NCI-H146 treated with DMSO at 0.1 percent for 48 hours (cell line): ENCODE measurements at regions not wholly inside any gene's neighbourhood (a gene's known extent, or its start where the extent isn't known, plus 50 kb on each side); places are given as distances from the start of the nearest gene placed in this dataset.
"Not testable (repeated sequence)": the region's sequence is repeated elsewhere in the genome, so short reads cannot be mapped to it uniquely, and the experiment has no call there.

Experiments
- DNase-seq: peaks from one replicate; lab custom pipeline; 2025; ENCODE audit not compliant: unreplicated experiment; lab: John Stamatoyannopoulos, UW

GRCh38 chr1:229121845-229122436 lies 149.0 kb upstream of the RAB4A start:
- no peak for DNase-seq

- no peak for DNase-seq
Measured at GRCh38 chr1:229122606-229123005, 148.3 kb upstream of the RAB4A start.

GRCh38 chr1:229124116-229124515 lies 146.8 kb upstream of the RAB4A start:
- DNase-seq: no peak

GRCh38 chr1:229124520-229125124 lies 146.3 kb upstream of the RAB4A start:
- DNase-seq: no peak

- DNase-seq: no peak
Measured at GRCh38 chr1:229127301-229127700, 143.6 kb upstream of the RAB4A start.

- no peak for DNase-seq
Measured at GRCh38 chr1:229128066-229128608, 142.8 kb upstream of the RAB4A start.

- DNase-seq: no peak
Measured at GRCh38 chr1:229129301-229130027, 141.4 kb upstream of the RAB4A start.

- no peak for DNase-seq
Measured at GRCh38 chr1:229130028-229130668, 140.8 kb upstream of the RAB4A start.

GRCh38 chr1:229131243-229132105 lies 139.4 kb upstream of the RAB4A start:
- no peak for DNase-seq

- DNase-seq: no peak
Measured at GRCh38 chr1:229132106-229132443, 138.8 kb upstream of the RAB4A start.

GRCh38 chr1:229132706-229133105 lies 138.2 kb upstream of the RAB4A start:
- DNase-seq: no peak

- DNase-seq: no peak
Measured at GRCh38 chr1:229133151-229133550, 137.8 kb upstream of the RAB4A start.

- no peak for DNase-seq
Measured at GRCh38 chr1:229133811-229134210, 137.1 kb upstream of the RAB4A start.

GRCh38 chr1:229134381-229135217 lies 136.3 kb upstream of the RAB4A start:
- DNase-seq: not testable (repeated sequence)

- DNase-seq: no peak
Measured at GRCh38 chr1:229135773-229136172, 135.1 kb upstream of the RAB4A start.

- DNase-seq: no peak
Measured at GRCh38 chr1:229136822-229137221, 134.1 kb upstream of the RAB4A start.

- DNase-seq: no peak
Measured at GRCh38 chr1:229137271-229137670, 133.6 kb upstream of the RAB4A start.

GRCh38 chr1:229138058-229138457 lies 132.9 kb upstream of the RAB4A start:
- DNase-seq: no peak

- DNase-seq: no peak
Measured at GRCh38 chr1:229139331-229140118, 131.4 kb upstream of the RAB4A start.
